H9 (cell line): ENCODE measurements at regions not wholly inside any gene's neighbourhood (a gene's known extent, or its start where the extent isn't known, plus 50 kb on each side); places are given as distances from the start of the nearest gene placed in this dataset.

ENCODE experiments used
- DNase-seq: peaks from one replicate; pipeline ENCODE4 v3.0.0-alpha.2; 2017
- H2AFZ ChIP-seq: one replicate; pipeline ENCODE4 v1.6.1; 2013; ENCODE audit warnings: mild to moderate bottlenecking, low read length, control low read depth, moderate library complexity
- H2AK5ac ChIP-seq: 2 replicates; pipeline ENCODE4 v1.6.1; 2013; ENCODE audit warnings: low read length, control low read depth, mixed read lengths; ENCODE audit not compliant: insufficient read length
- H2BK120ac ChIP-seq: one replicate; pipeline ENCODE4 v1.6.1; 2013; ENCODE audit warnings: low read depth, mild to moderate bottlenecking, low read length, control low read depth, inconsistent platforms; ENCODE audit not compliant: poor library complexity, severe bottlenecking
- H2BK12ac ChIP-seq: 2 replicates; pipeline ENCODE4 v1.6.1; 2013; ENCODE audit warnings: low read length, control low read depth, mixed read lengths, low read depth; ENCODE audit not compliant: insufficient read length
- H2BK15ac ChIP-seq: 2 replicates; pipeline ENCODE4 v1.6.1; 2013; ENCODE audit warnings: low read depth, low read length, control low read depth
- H2BK20ac ChIP-seq: one replicate; pipeline ENCODE4 v1.6.1; 2013; ENCODE audit warnings: low read depth, mild to moderate bottlenecking, low read length, control low read depth, inconsistent platforms; ENCODE audit not compliant: poor library complexity, severe bottlenecking
- H2BK5ac ChIP-seq: 2 replicates; pipeline ENCODE4 v1.6.1; 2013; ENCODE audit warnings: low read length, control low read depth, mixed read lengths; ENCODE audit not compliant: insufficient read length
- H3K14ac ChIP-seq: 2 replicates; pipeline ENCODE4 v1.6.1; 2013; ENCODE audit warnings: low read length, control low read depth; ENCODE audit not compliant: insufficient read depth
- H3K18ac ChIP-seq: 2 replicates; pipeline ENCODE4 v1.6.1; 2013; ENCODE audit warnings: low read depth, mild to moderate bottlenecking, mixed read lengths, low read length, control low read depth; ENCODE audit not compliant: insufficient read length
- H3K23ac ChIP-seq: 2 replicates; pipeline ENCODE4 v1.6.1; 2013; ENCODE audit warnings: low read length, control low read depth, mixed read lengths, low read depth; ENCODE audit not compliant: insufficient read length
- H3K23me2 ChIP-seq: 2 replicates; pipeline ENCODE4 v1.6.1; 2013; ENCODE audit warnings: low read depth, mild to moderate bottlenecking, mixed read lengths, low read length, control low read depth; ENCODE audit not compliant: insufficient read length, poor library complexity, severe bottlenecking
- H3K27ac ChIP-seq: 2 replicates; pipeline ENCODE4 v1.5.1; 2013; ENCODE audit warnings: low read length, control low read depth, mixed read lengths, low read depth; ENCODE audit not compliant: insufficient read length
- H3K27me3 ChIP-seq: 2 replicates; pipeline ENCODE4 v1.6.1; 2013; ENCODE audit warnings: low read length, control low read depth, inconsistent platforms; ENCODE audit not compliant: insufficient read depth
- H3K4ac ChIP-seq: 2 replicates; pipeline ENCODE4 v1.6.1; 2013; ENCODE audit warnings: low read depth, mild to moderate bottlenecking, control low read depth, inconsistent platforms, low read length, moderate library complexity
- H3K4me1 ChIP-seq: 2 replicates; pipeline ENCODE4 v1.6.1; 2013; ENCODE audit warnings: low read length, control low read depth, inconsistent platforms; ENCODE audit not compliant: insufficient read depth
- H3K4me2 ChIP-seq: 2 replicates; pipeline ENCODE4 v1.6.1; 2013; ENCODE audit warnings: low read length, control low read depth, mixed read lengths; ENCODE audit not compliant: insufficient read length, insufficient read depth
- H3K56ac ChIP-seq: 2 replicates; pipeline ENCODE4 v1.6.1; 2013; ENCODE audit warnings: low read depth, mild to moderate bottlenecking, mixed read lengths, low read length, control low read depth; ENCODE audit not compliant: insufficient read length
- H3K79me1 ChIP-seq: 2 replicates; pipeline ENCODE4 v1.6.1; 2013; ENCODE audit warnings: low read depth, mild to moderate bottlenecking, moderate library complexity, low read length, control low read depth, inconsistent platforms; ENCODE audit not compliant: insufficient read depth, poor library complexity, severe bottlenecking
- H3K79me2 ChIP-seq: 2 replicates; pipeline ENCODE4 v1.6.1; 2013; ENCODE audit warnings: low read length, control low read depth, inconsistent platforms; ENCODE audit not compliant: insufficient read depth
- H3K9ac ChIP-seq: 2 replicates; pipeline ENCODE4 v1.6.1; 2013; ENCODE audit warnings: low read length, control low read depth, mixed read lengths; ENCODE audit not compliant: insufficient read length; ENCODE audit errors: extremely low read depth
- H3K9me3 ChIP-seq: one replicate; pipeline ENCODE4 v1.6.1; 2013; ENCODE audit warnings: low read depth, low read length, inconsistent platforms; ENCODE audit not compliant: control insufficient read depth
- H3T11ph ChIP-seq: one replicate; pipeline ENCODE4 v1.6.1; 2013; ENCODE audit warnings: mild to moderate bottlenecking, low read length, control low read depth, inconsistent platforms
- H4K20me1 ChIP-seq: one replicate; pipeline ENCODE4 v1.6.1; 2013; ENCODE audit not compliant: control insufficient read depth, insufficient read length, insufficient read depth
- H4K5ac ChIP-seq: 2 replicates; pipeline ENCODE4 v1.6.1; 2013; ENCODE audit warnings: low read depth, mild to moderate bottlenecking, mixed read lengths, low read length, control low read depth; ENCODE audit not compliant: insufficient read length
- H4K8ac ChIP-seq: replicated peaks from 2 replicates; pipeline ENCODE4 v1.6.1; 2013; ENCODE audit warnings: low read length, control low read depth, mixed read lengths, low read depth; ENCODE audit not compliant: insufficient read length
- H4K91ac ChIP-seq: 2 replicates; pipeline ENCODE4 v1.6.1; 2013; ENCODE audit warnings: low read depth, mild to moderate bottlenecking, moderate library complexity, mixed read lengths, low read length, control low read depth; ENCODE audit not compliant: insufficient read length
- H3K27ac Mint-ChIP-seq, 3 experiments: 2 replicates in 2 of 3; 3 replicates in 1 of 3; pipeline ENCODE4 v1.8.0; 2020 to 2021; ENCODE audit warnings: mixed read lengths in 3 of 3, mild to moderate bottlenecking in 1 of 3, moderate library complexity in 1 of 3
- H3K27me3 Mint-ChIP-seq: 2 replicates; pipeline ENCODE4 v1.8.0; 2021; ENCODE audit warnings: low read depth, mild to moderate bottlenecking, moderate library complexity, mixed read lengths
- H3K36me3 Mint-ChIP-seq, 3 experiments: 2 replicates in 2 of 3; 3 replicates in 1 of 3; pipeline ENCODE4 v1.8.0; 2020 to 2021; ENCODE audit warnings: low read depth in 3 of 3, mixed read lengths in 3 of 3; ENCODE audit not compliant: insufficient read depth in 1 of 3
- H3K4me1 Mint-ChIP-seq, 2 experiments: 2 replicates each; pipeline ENCODE4 v1.8.0; 2020; ENCODE audit warnings: mixed read lengths in 2 of 2
- H3K4me3 Mint-ChIP-seq, 2 experiments: 2 replicates in 1 of 2; 3 replicates in 1 of 2; pipeline ENCODE4 v1.8.0; 2020 to 2021; ENCODE audit warnings: mild to moderate bottlenecking in 2 of 2, mixed read lengths in 2 of 2, moderate library complexity in 1 of 2
- H3K9me3 Mint-ChIP-seq, 2 experiments: 2 replicates in 1 of 2; 3 replicates in 1 of 2; pipeline ENCODE4 v1.8.0; 2020; ENCODE audit warnings: mild to moderate bottlenecking in 2 of 2, mixed read lengths in 2 of 2, moderate library complexity in 1 of 2
- WGBS: extraction: QIAGEN DNeasy Blood & Tissue Kit; methylation state at CpG from one replicate; pipeline ENCODE4 v1.1.7; 2013; ENCODE audit warnings: missing lambda C conversion rate, low lambda C conversion rate, mixed read lengths; ENCODE audit not compliant: insufficient read length; ENCODE audit errors: extremely low coverage; 5-methylcytosine and 5-hydroxymethylcytosine counted together
- TF ChIP-seq, protein P1 (sequence below): fragments of 200-600 bp; sonication (generic); conservative IDR thresholded peaks from 3 replicates; pipeline ENCODE4 v1.8.0; 2021; ENCODE audit warnings: antibody characterized with exemption, mild to moderate bottlenecking

DNA sequence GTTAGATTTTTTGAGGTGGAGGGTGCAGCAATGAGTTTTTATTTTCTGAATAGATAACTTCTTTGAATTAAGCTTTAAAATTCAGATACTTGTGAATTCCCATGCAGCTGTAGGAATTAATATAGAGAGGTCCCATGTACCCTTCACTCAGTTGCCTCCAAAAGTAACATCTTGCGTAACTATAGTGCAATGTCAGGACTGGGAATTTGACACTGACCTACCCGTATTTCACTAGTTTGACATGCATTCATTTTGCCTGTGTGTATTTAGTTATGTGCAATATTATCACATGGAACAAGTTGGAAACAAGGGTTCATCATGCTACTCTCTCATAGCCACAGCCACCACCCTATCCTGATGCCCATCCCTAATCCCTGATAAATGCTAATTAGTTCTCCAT is 147.1 kb upstream of the IGFBP3 start:
- H2BK15ac ChIP-seq = no peak overlapping the region
- H3K79me2 ChIP-seq = no peaks in the 10 kb centered on the region
- H3K27me3 ChIP-seq = no peaks in the 10 kb centered on the region
- H3K9me3 ChIP-seq = no peaks in the 10 kb centered on the region
- no peaks in the 10 kb centered on the region for H4K20me1 ChIP-seq
- H3K4ac ChIP-seq = no peak overlapping the region
- no peak overlapping the region for H4K91ac ChIP-seq
- H3K18ac ChIP-seq = no peak overlapping the region
- H3K27me3 Mint-ChIP-seq = no peaks in the 10 kb centered on the region
- no peak overlapping the region for H3K4me3 Mint-ChIP-seq
- no peak overlapping the region for H2AK5ac ChIP-seq
- no peaks in the 10 kb centered on the region for H3K4me1 Mint-ChIP-seq
- H2BK20ac ChIP-seq = no peak overlapping the region
- WGBS = no CpG with 5 or more reads among the region's 2 CpGs
- TF ChIP-seq, protein P1, sequence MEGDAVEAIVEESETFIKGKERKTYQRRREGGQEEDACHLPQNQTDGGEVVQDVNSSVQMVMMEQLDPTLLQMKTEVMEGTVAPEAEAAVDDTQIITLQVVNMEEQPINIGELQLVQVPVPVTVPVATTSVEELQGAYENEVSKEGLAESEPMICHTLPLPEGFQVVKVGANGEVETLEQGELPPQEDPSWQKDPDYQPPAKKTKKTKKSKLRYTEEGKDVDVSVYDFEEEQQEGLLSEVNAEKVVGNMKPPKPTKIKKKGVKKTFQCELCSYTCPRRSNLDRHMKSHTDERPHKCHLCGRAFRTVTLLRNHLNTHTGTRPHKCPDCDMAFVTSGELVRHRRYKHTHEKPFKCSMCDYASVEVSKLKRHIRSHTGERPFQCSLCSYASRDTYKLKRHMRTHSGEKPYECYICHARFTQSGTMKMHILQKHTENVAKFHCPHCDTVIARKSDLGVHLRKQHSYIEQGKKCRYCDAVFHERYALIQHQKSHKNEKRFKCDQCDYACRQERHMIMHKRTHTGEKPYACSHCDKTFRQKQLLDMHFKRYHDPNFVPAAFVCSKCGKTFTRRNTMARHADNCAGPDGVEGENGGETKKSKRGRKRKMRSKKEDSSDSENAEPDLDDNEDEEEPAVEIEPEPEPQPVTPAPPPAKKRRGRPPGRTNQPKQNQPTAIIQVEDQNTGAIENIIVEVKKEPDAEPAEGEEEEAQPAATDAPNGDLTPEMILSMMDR = no peak
- no peaks in the 10 kb centered on the region for H3K36me3 Mint-ChIP-seq
- H3K23ac ChIP-seq = no peak overlapping the region
- H3K14ac ChIP-seq = no peak overlapping the region
- no peak overlapping the region for H3K4me2 ChIP-seq
- H4K8ac ChIP-seq = no peak overlapping the region
- no peak for DNase-seq
- H3K79me1 ChIP-seq = no peaks in the 10 kb centered on the region
- no peaks in the 10 kb centered on the region for H3K23me2 ChIP-seq
- no peak overlapping the region for H2BK120ac ChIP-seq
- no peak overlapping the region for H2BK5ac ChIP-seq
- no peak overlapping the region for H3K27ac ChIP-seq
- no peaks in the 10 kb centered on the region for H3K4me1 ChIP-seq
- no peak overlapping the region for H3K9ac ChIP-seq
- peaks cover 0 to 3% of the 10 kb centered on the region in 2 experiments; a peak in 1 of 5 replicates for H3K9me3 Mint-ChIP-seq
- no peak overlapping the region for H4K5ac ChIP-seq
- no peak overlapping the region for H3K27ac Mint-ChIP-seq
- H3K56ac ChIP-seq = no peak overlapping the region
- no peak overlapping the region for H2BK12ac ChIP-seq
- no peak overlapping the region for H2AFZ ChIP-seq
- no peak overlapping the region for H3T11ph ChIP-seq
